ENCODE measurements at regions not wholly inside any gene's neighbourhood (a gene's known extent, or its start where the extent isn't known, plus 50 kb on each side); places are given as distances from the start of the nearest gene placed in this dataset.

DNA sequence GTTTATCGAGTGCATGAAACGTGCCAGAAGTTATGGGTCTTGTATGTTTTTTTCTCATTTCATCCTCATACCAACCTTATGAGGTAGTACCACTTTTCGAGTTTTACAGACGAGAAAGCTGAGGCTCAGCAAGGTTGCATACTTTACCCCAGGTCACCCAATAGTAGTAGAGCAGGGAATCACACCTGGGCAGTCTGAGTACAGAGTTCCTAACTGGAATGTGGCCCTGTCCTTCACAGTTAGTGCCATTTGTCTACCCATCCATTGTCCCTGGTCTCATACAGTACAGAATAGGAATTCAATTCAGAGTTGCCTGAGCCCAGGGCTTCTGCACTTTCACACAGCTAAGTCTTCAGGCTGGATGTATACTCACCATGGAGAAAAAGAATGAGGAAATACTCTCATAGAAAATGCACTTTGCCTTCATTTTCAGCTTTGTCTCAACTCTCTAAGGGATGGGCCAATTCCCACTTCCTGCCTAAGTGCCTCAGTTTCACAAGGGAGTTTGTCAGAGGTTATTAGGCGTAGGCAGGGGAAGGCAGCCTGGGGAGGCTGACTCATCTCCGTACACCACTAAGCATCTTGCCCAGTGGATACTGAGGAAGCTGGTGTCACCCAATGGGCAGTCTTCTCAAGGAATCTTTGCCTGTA lies 93.2 kb downstream of the TMEM212 start:
- DNase-seq (ENCODE audit: low spot score): no peak
- TF ChIP-seq, protein P1, sequence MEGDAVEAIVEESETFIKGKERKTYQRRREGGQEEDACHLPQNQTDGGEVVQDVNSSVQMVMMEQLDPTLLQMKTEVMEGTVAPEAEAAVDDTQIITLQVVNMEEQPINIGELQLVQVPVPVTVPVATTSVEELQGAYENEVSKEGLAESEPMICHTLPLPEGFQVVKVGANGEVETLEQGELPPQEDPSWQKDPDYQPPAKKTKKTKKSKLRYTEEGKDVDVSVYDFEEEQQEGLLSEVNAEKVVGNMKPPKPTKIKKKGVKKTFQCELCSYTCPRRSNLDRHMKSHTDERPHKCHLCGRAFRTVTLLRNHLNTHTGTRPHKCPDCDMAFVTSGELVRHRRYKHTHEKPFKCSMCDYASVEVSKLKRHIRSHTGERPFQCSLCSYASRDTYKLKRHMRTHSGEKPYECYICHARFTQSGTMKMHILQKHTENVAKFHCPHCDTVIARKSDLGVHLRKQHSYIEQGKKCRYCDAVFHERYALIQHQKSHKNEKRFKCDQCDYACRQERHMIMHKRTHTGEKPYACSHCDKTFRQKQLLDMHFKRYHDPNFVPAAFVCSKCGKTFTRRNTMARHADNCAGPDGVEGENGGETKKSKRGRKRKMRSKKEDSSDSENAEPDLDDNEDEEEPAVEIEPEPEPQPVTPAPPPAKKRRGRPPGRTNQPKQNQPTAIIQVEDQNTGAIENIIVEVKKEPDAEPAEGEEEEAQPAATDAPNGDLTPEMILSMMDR (IDR thresholded peaks at IDR 0.05; ENCODE audit: extremely low read depth, insufficient read depth, missing control alignments): no peak
- in situ Hi-C loops (cut with MboI; ENCODE audit: low pct_unique_long_range_greater_than_20kb, low sequenced_read_pairs, unreplicated experiment): no loop called here

- no peak for DNase-seq (ENCODE audit: low spot score)
- TF ChIP-seq, protein P1 (IDR thresholded peaks at IDR 0.05; ENCODE audit: extremely low read depth, insufficient read depth, missing control alignments): no peak
- in situ Hi-C loops (cut with MboI; ENCODE audit: low pct_unique_long_range_greater_than_20kb, low sequenced_read_pairs, unreplicated experiment): no loop called here
These were observed 96.4 kb downstream of the TMEM212 start for GRCh38 chr3:171939578-171939977.

GRCh38 chr3:171940151-171940649 lies 97.1 kb downstream of the TMEM212 start:
- TF ChIP-seq, protein P1 (IDR thresholded peaks at IDR 0.05; ENCODE audit: extremely low read depth, insufficient read depth, missing control alignments): no peak
- in situ Hi-C loops (cut with MboI; ENCODE audit: low pct_unique_long_range_greater_than_20kb, low sequenced_read_pairs, unreplicated experiment): no loop called here
- no peak for DNase-seq (ENCODE audit: low spot score)

- in situ Hi-C loops (cut with MboI; ENCODE audit: low pct_unique_long_range_greater_than_20kb, low sequenced_read_pairs, unreplicated experiment): no loop called here
- no peak for DNase-seq (ENCODE audit: low spot score)
- TF ChIP-seq, protein P1 (IDR thresholded peaks at IDR 0.05; ENCODE audit: extremely low read depth, insufficient read depth, missing control alignments): no peak
These were observed 95.9 kb upstream of the FNDC3B start for GRCh38 chr3:171943262-171944117.

GRCh38 chr3:171944118-171945016 lies 95.0 kb upstream of the FNDC3B start:
- TF ChIP-seq, protein P1 (IDR thresholded peaks at IDR 0.05; ENCODE audit: extremely low read depth, insufficient read depth, missing control alignments): no peak
- in situ Hi-C loops (cut with MboI; ENCODE audit: low pct_unique_long_range_greater_than_20kb, low sequenced_read_pairs, unreplicated experiment): no loop called here
- DNase-seq (ENCODE audit: low spot score): no peak

GRCh38 chr3:171948674-171949073 lies 90.7 kb upstream of the FNDC3B start:
- TF ChIP-seq, protein P1 (IDR thresholded peaks at IDR 0.05; ENCODE audit: extremely low read depth, insufficient read depth, missing control alignments): no peak
- DNase-seq (ENCODE audit: low spot score): no peak
- in situ Hi-C loops (cut with MboI; ENCODE audit: low pct_unique_long_range_greater_than_20kb, low sequenced_read_pairs, unreplicated experiment): no loop called here
